ENCODE measurements at regions not wholly inside any gene's neighbourhood (a gene's known extent, or its start where the extent isn't known, plus 50 kb on each side); places are given as distances from the start of the nearest gene placed in this dataset.

DNA sequence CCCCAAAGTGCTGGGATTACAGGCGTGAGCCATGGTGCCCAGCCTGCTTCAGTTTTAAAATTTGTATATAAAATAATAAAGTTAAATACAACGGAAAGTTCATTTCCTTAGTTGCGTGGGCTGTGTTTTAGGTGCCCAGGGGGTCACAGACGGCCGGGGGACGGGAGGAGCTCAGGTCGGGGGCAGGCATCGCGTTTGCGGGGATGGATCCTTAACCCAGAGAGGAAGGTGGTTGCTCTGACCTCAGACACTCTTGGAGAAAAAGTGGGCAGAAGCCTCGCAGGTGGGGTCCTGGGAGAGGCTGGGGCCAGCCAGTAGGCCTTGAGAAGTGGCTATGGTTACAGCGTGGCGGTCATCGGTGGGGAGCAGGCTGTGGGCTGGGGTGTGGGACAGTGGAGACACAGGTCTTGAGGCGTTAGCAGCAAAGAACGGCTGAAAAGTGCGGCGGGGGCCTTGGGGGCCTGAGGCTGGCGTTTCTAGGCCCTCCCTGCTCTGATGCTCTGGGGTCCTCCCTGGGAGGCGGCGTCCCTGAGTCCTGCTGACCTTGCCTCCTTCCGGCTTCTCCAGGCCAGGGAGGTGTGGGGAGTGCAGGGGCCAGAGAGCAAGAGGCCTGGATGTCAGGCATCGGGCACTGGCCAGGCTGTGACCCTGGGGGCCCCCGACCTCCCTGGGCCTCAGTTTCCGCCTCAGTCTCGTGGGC, 54.4 kb downstream of the UNCX start:
- Histone ChIP-seq H3K36me3 (ENCODE audit: control insufficient read depth, insufficient read depth, low read length) (no peaks in the 10 kb centered on the region), H3K27me3 (ENCODE audit: control insufficient read depth, insufficient read depth, low read length) (peaks cover 39% of the 10 kb centered on the region), H3K4me3 (ENCODE audit: low read length) (no peak overlapping the region), H3K9ac (ENCODE audit: low read length) (no peak overlapping the region), H3K9me3 (ENCODE audit: control insufficient read depth, low read length) (no peaks in the 10 kb centered on the region), H3K4me1 (ENCODE audit: control insufficient read depth, insufficient read depth, low read length) (peaks cover 4% of the 10 kb centered on the region)

DNA sequence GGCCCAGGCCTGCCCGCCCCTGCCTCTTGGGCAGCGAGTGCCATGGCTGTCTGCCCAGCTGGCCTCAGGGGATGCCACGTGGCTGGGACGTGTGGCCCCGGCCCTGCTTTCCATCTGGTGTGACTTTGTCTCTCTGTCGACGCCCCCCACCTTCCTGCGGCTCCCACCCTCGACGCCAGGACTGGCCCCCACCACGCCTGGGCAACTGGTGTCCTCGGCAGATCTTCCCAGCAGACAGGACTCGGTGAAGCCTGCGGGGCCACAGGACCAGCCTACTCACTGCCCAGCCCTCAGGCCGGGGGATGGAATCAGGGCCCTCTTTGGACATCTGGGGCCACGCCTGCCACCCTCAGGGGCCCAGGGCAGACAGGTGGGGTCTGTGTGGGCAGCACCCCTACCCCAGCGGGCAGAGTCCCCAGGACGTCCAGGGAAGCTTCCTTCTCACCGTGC, 55.1 kb downstream of the UNCX start:
- Histone ChIP-seq H3K4me1 (ENCODE audit: control insufficient read depth, insufficient read depth, low read length) (peaks cover 4% of the 10 kb centered on the region), H3K36me3 (ENCODE audit: control insufficient read depth, insufficient read depth, low read length) (no peaks in the 10 kb centered on the region), H3K27me3 (ENCODE audit: control insufficient read depth, insufficient read depth, low read length) (peaks cover 43% of the 10 kb centered on the region), H3K4me3 (ENCODE audit: low read length) (no peak overlapping the region), H3K9me3 (ENCODE audit: control insufficient read depth, low read length) (no peaks in the 10 kb centered on the region), H3K9ac (ENCODE audit: low read length) (no peak overlapping the region)

DNA sequence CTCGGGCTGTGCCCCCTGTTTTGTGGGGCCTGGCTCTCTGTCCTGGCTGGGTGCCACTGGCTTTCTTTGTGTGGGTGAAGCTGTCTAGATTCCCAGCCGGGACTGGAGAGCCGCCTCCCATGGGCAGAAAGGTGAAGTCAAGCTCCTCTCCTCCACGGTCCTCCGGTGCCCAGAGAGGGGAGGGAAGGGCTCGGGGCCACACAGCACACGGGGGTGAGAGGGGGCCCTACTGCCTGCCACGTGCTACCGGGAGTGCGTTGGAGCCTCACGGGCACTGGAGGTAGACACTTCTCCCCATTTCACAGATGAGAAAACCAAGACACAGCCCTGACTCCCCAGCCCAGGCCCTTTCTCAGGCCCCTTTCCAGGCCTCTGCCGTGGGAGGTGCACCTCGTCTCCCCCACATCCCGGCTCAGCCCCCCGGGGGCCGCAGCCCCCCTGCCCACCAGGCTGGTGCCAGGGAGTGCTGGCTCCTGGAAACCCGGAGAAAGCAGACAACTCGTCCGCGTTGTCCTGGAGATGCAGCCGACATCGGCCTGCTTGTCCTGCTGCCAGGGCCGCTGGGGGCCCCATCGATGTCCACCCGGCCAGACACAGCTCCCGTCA, 55.8 kb downstream of the UNCX start:
- Histone ChIP-seq H3K27me3 (ENCODE audit: control insufficient read depth, insufficient read depth, low read length) (peaks cover 43% of the 10 kb centered on the region), H3K9ac (ENCODE audit: low read length) (no peak overlapping the region), H3K36me3 (ENCODE audit: control insufficient read depth, insufficient read depth, low read length) (no peaks in the 10 kb centered on the region), H3K4me1 (ENCODE audit: control insufficient read depth, insufficient read depth, low read length) (peaks cover 4% of the 10 kb centered on the region), H3K9me3 (ENCODE audit: control insufficient read depth, low read length) (no peaks in the 10 kb centered on the region), H3K4me3 (ENCODE audit: low read length) (no peak overlapping the region)

DNA sequence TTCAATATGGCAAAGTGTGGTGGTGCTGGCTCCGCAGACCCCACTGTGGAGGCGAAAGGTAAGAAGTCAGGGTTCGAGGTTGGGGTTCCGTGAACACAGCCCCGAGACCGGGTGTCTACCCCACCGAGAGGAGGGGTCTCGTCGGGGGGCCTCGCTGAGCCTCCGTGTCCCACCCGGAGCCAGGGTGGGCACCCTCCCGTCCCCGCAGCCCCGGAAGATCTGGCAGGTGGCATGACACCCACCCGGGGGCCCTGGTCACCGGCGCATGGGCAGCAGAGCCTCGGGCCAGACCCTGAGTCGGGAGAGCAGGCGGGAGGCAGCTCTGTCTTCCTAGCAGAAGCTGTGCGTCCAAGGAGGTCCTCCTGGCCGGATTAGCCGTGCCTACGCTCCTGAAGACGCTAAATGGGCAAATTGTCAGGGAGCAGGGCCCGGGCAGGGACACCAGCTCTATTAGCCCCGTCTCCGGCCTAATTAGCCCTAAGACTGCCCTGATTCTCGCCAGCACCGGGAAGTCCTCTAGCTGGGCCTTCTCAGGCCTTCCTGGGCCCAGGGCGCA, 56.4 kb downstream of the UNCX start:
- peaks cover 43% of the 10 kb centered on the region for H3K27me3 ChIP-seq (ENCODE audit: control insufficient read depth, insufficient read depth, low read length)
- H3K9ac ChIP-seq (ENCODE audit: low read length): no peak overlapping the region
- H3K4me1 ChIP-seq (ENCODE audit: control insufficient read depth, insufficient read depth, low read length): peaks cover 4% of the 10 kb centered on the region
- no peaks in the 10 kb centered on the region for H3K9me3 ChIP-seq (ENCODE audit: control insufficient read depth, low read length)
- H3K4me3 ChIP-seq (ENCODE audit: low read length): no peak overlapping the region
- no peaks in the 10 kb centered on the region for H3K36me3 ChIP-seq (ENCODE audit: control insufficient read depth, insufficient read depth, low read length)

- Histone ChIP-seq H3K9me3 (ENCODE audit: control insufficient read depth, low read length) (no peaks in the 10 kb centered on the region), H3K9ac (ENCODE audit: low read length) (no peak overlapping the region), H3K4me3 (ENCODE audit: low read length) (peak overlapping the region; percentile 8), H3K36me3 (ENCODE audit: control insufficient read depth, insufficient read depth, low read length) (no peaks in the 10 kb centered on the region), H3K4me1 (ENCODE audit: control insufficient read depth, insufficient read depth, low read length) (peaks cover 4% of the 10 kb centered on the region), H3K27me3 (ENCODE audit: control insufficient read depth, insufficient read depth, low read length) (peaks cover 43% of the 10 kb centered on the region)
Observed at GRCh38 chr7:1289666-1290025, 57.0 kb downstream of the UNCX start.

DNA sequence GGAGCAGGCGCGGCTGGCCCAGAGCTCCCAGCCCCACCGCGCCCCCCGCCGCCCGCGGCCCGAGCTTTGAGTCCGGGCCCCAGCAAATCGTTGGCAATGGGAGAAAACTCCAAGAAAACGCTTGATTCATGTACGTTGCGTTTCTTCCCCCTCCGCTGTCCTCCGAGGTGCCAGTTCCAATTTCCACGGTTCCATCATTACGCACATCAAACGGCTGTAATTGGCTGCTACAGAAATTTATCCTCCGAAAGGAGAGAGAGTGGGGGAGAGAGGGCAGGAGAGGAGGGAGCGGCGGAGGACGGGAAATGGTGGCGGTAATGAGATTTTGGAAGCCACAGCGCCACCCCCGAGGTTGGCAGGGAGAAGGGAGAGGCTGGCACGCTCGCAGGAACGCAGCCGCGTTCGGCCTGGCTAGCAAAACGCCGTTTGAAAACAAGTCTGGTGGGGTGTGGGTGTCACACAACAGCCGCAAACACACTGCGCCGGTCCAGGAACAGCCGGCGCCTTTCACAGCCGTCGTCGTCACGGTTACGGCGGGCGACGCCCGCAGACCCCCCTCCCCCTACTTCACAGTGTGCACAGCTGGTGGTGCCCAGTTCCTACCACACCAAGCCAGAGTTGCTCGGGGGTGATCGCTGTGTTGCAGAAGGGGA, 57.5 kb downstream of the UNCX start:
- Histone ChIP-seq H3K27me3 (ENCODE audit: control insufficient read depth, insufficient read depth, low read length) (peaks cover 43% of the 10 kb centered on the region), H3K4me1 (ENCODE audit: control insufficient read depth, insufficient read depth, low read length) (peaks cover 4% of the 10 kb centered on the region), H3K36me3 (ENCODE audit: control insufficient read depth, insufficient read depth, low read length) (no peaks in the 10 kb centered on the region), H3K9ac (ENCODE audit: low read length) (no peak overlapping the region), H3K4me3 (ENCODE audit: low read length) (peak overlapping the region; percentile 8), H3K9me3 (ENCODE audit: control insufficient read depth, low read length) (no peaks in the 10 kb centered on the region)

DNA sequence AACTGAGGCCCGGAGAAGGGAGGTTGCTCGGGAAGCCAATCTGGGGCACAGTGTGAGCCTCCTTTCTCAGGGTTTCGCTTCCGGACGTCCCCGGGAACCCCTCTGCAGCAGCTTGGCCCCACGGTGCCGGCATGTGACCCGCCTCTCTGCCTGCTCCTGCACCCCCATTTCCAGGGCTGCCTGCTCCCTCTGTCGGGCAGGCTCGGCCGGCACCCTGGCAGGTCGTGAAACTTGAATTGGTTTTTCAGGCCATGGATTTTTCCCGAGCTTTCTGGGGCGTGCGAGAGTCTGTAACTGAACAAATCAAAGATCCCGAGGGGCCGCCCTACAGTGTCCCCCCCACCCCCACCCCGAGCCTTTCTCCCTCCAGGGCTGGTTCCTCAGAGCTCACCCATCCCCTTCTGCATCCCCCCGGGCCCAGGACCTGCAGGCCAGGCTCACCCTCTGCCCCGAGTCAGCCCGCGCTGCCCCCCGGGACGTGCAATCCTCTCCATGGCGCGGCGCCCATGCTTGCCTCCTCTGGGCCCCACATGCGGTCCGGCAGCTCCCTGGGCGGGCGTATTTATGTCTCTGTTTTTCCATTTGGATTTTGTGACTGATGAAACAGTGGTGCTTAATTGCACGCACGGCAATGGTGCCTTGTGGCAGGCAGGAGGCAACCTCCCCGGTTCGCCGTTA, 58.1 kb downstream of the UNCX start:
- no peak overlapping the region for H3K4me3 ChIP-seq (ENCODE audit: low read length)
- H3K9me3 ChIP-seq (ENCODE audit: control insufficient read depth, low read length): no peaks in the 10 kb centered on the region
- H3K36me3 ChIP-seq (ENCODE audit: control insufficient read depth, insufficient read depth, low read length): no peaks in the 10 kb centered on the region
- H3K4me1 ChIP-seq (ENCODE audit: control insufficient read depth, insufficient read depth, low read length): peaks cover 4% of the 10 kb centered on the region
- no peak overlapping the region for H3K9ac ChIP-seq (ENCODE audit: low read length)
- H3K27me3 ChIP-seq (ENCODE audit: control insufficient read depth, insufficient read depth, low read length): peaks cover 44% of the 10 kb centered on the region

DNA sequence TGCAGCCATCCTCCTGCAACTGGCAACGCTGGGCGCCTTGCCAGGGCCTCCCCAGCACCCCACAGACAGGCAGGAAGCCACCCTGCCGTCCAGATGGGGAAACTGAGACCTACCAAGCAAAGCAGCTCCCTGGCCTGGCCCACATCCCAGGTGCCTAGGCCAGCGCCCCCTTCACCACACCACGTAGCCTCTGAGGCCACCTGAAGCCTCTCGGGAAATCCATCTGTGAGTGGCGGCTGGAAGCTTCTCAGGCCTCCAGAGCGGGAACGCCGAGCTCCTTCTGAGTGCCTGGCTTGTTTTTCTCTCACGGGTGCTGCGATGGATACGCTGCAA, 58.7 kb downstream of the UNCX start:
- Histone ChIP-seq H3K27me3 (ENCODE audit: control insufficient read depth, insufficient read depth, low read length) (peaks cover 49% of the 10 kb centered on the region), H3K9me3 (ENCODE audit: control insufficient read depth, low read length) (no peaks in the 10 kb centered on the region), H3K4me3 (ENCODE audit: low read length) (no peak overlapping the region)

DNA sequence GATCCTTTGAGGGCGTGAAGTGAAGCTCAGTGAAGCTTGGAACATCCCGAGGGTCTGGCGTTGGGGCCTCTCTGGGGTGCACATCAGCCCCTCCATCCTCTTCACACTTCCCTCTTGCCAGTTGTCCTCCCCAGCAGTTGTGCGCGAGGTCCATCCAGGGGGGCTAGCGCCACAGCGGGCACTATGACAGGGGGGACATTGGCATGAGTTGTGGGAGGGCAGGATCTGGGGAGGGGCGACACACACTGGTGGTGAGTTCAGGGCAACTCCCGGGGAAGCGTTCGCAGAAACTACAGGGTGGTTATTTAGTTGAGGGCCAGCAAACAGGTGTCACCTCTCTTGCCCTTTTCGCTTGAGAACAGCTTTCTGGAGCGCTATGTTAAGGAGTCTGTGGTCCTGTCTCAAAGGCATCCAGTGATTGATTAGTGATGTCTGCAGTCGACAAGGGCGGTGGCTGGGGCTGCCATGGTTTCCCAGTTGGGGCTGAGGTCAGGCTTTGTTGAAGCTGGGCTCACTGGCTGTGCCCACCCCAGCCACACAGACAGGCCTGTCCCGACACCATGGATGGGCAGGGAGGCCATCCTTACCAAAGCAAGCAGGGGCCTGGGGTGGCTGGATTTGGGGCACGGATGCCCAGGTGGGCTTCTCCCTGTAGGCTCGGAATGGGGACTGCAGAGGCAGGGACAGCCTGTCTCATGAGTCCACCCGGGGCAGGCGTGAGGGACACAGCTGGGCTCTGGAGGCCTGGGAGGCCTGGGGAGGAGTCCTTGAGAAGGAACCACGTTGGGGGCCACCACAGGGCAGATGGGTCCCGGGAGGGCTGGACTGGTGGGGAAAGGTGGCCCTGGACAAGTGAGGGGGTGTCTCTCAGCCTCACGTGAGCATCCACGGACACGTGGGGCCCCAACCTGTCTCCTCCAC, 59.4 kb downstream of the UNCX start:
- Histone ChIP-seq H3K9ac (ENCODE audit: low read length) (no peak overlapping the region), H3K4me1 (ENCODE audit: control insufficient read depth, insufficient read depth, low read length) (peaks cover 4% of the 10 kb centered on the region), H3K4me3 (ENCODE audit: low read length) (no peak overlapping the region), H3K27me3 (ENCODE audit: control insufficient read depth, insufficient read depth, low read length) (peaks cover 56% of the 10 kb centered on the region), H3K36me3 (ENCODE audit: control insufficient read depth, insufficient read depth, low read length) (no peaks in the 10 kb centered on the region), H3K9me3 (ENCODE audit: control insufficient read depth, low read length) (no peaks in the 10 kb centered on the region)

More for the DNA sequence above, 58.7 kb downstream of the UNCX start:
- H3K36me3 ChIP-seq (ENCODE audit: control insufficient read depth, insufficient read depth, low read length): no peaks in the 10 kb centered on the region
- no peak overlapping the region for H3K9ac ChIP-seq (ENCODE audit: low read length)
- peaks cover 4% of the 10 kb centered on the region for H3K4me1 ChIP-seq (ENCODE audit: control insufficient read depth, insufficient read depth, low read length)

DNA sequence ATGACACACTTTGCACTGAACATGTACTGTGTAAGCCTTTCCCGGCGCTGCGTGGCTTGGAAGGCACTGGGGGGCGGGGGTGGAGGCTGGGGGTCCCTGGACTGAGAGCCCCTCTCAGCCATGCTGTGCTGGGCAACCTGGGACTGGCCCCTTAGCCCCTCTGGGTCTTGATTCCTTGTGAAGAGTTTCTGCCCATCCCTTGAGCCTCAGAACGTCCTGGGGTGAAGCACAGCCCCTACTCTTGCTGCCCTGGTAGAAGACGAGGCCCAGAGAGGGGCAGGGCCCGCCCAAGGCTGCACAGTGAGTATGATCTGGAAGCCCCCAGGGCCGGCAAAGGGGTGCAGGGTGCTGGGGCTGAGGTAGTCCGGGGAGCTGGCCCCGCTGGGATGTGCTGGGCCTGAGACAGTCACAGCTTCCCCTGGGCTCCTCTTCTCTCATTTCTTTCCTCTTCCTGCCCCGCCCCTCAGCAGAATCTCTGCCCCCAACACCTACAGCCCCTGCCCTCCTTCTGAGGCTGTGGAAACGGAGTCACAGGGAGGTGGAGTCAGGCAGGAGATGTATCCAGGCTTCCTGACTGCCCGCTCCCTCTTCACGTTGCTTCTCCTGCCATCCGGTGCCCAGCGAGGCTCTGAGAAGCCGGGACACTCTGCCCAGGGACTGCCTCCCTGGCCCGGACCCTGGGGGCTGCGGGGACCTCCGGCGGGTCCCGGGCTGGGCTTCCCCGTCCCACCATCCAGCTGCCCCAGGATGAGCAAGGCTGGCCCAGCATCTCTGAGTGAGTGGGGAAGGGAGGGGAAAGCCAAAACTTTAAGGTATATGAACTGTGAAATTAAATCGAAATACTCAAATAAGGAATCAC, 60.5 kb downstream of the UNCX start:
- Histone ChIP-seq H3K9me3 (ENCODE audit: control insufficient read depth, low read length) (no peaks in the 10 kb centered on the region), H3K36me3 (ENCODE audit: control insufficient read depth, insufficient read depth, low read length) (no peaks in the 10 kb centered on the region), H3K9ac (ENCODE audit: low read length) (no peak overlapping the region), H3K4me1 (ENCODE audit: control insufficient read depth, insufficient read depth, low read length) (peaks cover 4% of the 10 kb centered on the region), H3K27me3 (ENCODE audit: control insufficient read depth, insufficient read depth, low read length) (peaks cover 64% of the 10 kb centered on the region), H3K4me3 (ENCODE audit: low read length) (no peak overlapping the region)
